Neutrophil (primary cell): ENCODE measurements at regions not wholly inside any gene's neighbourhood (a gene's known extent, or its start where the extent isn't known, plus 50 kb on each side); places are given as distances from the start of the nearest gene placed in this dataset.

Experiments used
- H3K27ac ChIP-seq: fragments of 200-600 bp; sonication (generic); 2 replicates; pipeline ENCODE4 v1.5.1; 2016; ENCODE audit warnings: mild to moderate bottlenecking, moderate library complexity
- H3K27me3 ChIP-seq: fragments of 200-600 bp; sonication (generic); 2 replicates; pipeline ENCODE4 v1.6.0; 2016; ENCODE audit warnings: mild to moderate bottlenecking
- H3K36me3 ChIP-seq: fragments of 200-600 bp; sonication (generic); 2 replicates; pipeline ENCODE4 v1.5.1; 2017
- H3K4me1 ChIP-seq, 2 experiments: fragments of 200-600 bp in 1 of 2; sonication (generic) in 1 of 2; 1 replicate in 1 of 2; 2 replicates in 1 of 2; pipeline versions ENCODE4 v1.5.1 to v1.6.1; 2013 to 2016; ENCODE audit warnings: low read depth in 1 of 2, low read length in 1 of 2, mild to moderate bottlenecking in 1 of 2, moderate library complexity in 1 of 2; ENCODE audit not compliant: control insufficient read depth in 1 of 2, insufficient read depth in 1 of 2
- H3K4me3 ChIP-seq, 2 experiments: fragments of 200-600 bp in 1 of 2; sonication (generic) in 1 of 2; 1 replicate in 1 of 2; 2 replicates in 1 of 2; pipeline ENCODE4 v1.5.1; 2013 to 2016; ENCODE audit warnings: low read depth in 1 of 2, low read length in 1 of 2, mild to moderate bottlenecking in 1 of 2, moderate library complexity in 1 of 2
- H3K9me3 ChIP-seq: fragments of 200-600 bp; sonication (generic); 2 replicates; pipeline ENCODE4 v1.5.1; 2016
- CTCF ChIP-seq: fragments of 200-600 bp; sonication (generic); IDR thresholded peaks from 2 replicates; pipeline ENCODE4 v1.5.1; 2016; ENCODE audit warnings: antibody characterized with exemption

GRCh38 chr13:107743526-107743925 lies 471.8 kb downstream of the LIG4 start:
- Histone ChIP-seq H3K27me3 (no peaks in the 10 kb centered on the region), H3K4me1 (no peaks in the 10 kb centered on the region), H3K9me3 (no peaks in the 10 kb centered on the region), H3K36me3 (no peaks in the 10 kb centered on the region), H3K4me3 (no peak overlapping the region), H3K27ac (no peak overlapping the region)
- TF ChIP-seq CTCF: no peak

- Histone ChIP-seq H3K27ac (no peak overlapping the region), H3K4me3 (no peak overlapping the region), H3K27me3 (no peaks in the 10 kb centered on the region), H3K36me3 (no peaks in the 10 kb centered on the region), H3K9me3 (no peaks in the 10 kb centered on the region), H3K4me1 (no peaks in the 10 kb centered on the region)
- TF ChIP-seq CTCF: no peak
Measured at GRCh38 chr13:107743100-107743499, 472.2 kb downstream of the LIG4 start.

GRCh38 chr13:107742544-107742943 lies 472.8 kb downstream of the LIG4 start:
- no peak overlapping the region for H3K27ac ChIP-seq
- H3K27me3 ChIP-seq: no peaks in the 10 kb centered on the region
- no peaks in the 10 kb centered on the region for H3K36me3 ChIP-seq
- no peak overlapping the region for H3K4me3 ChIP-seq
- H3K9me3 ChIP-seq: no peaks in the 10 kb centered on the region
- H3K4me1 ChIP-seq: no peaks in the 10 kb centered on the region
- no peak for TF ChIP-seq CTCF

GRCh38 chr13:107738004-107738403 lies 477.3 kb downstream of the LIG4 start:
- no peaks in the 10 kb centered on the region for H3K27me3 ChIP-seq
- no peak for TF ChIP-seq CTCF
- no peak overlapping the region for H3K27ac ChIP-seq
- H3K4me1 ChIP-seq: no peaks in the 10 kb centered on the region
- H3K4me3 ChIP-seq: no peak overlapping the region
- H3K36me3 ChIP-seq: no peaks in the 10 kb centered on the region
- H3K9me3 ChIP-seq: no peaks in the 10 kb centered on the region

- no peaks in the 10 kb centered on the region for H3K27me3 ChIP-seq
- H3K4me3 ChIP-seq: no peak overlapping the region
- no peak for TF ChIP-seq CTCF
- no peaks in the 10 kb centered on the region for H3K9me3 ChIP-seq
- H3K36me3 ChIP-seq: no peaks in the 10 kb centered on the region
- no peaks in the 10 kb centered on the region for H3K4me1 ChIP-seq
- H3K27ac ChIP-seq: no peak overlapping the region
Measured at GRCh38 chr13:107736731-107737130, 478.6 kb downstream of the LIG4 start.

GRCh38 chr13:107736170-107736569 lies 479.2 kb downstream of the LIG4 start:
- no peaks in the 10 kb centered on the region for H3K9me3 ChIP-seq
- H3K4me1 ChIP-seq: no peaks in the 10 kb centered on the region
- no peak for TF ChIP-seq CTCF
- no peak overlapping the region for H3K4me3 ChIP-seq
- H3K27me3 ChIP-seq: no peaks in the 10 kb centered on the region
- no peaks in the 10 kb centered on the region for H3K36me3 ChIP-seq
- H3K27ac ChIP-seq: no peak overlapping the region
